ENCODE measurements at regions not wholly inside any gene's neighbourhood (a gene's known extent, or its start where the extent isn't known, plus 50 kb on each side); places are given as distances from the start of the nearest gene placed in this dataset.
"Not testable (repeated sequence)": the region's sequence is repeated elsewhere in the genome, so short reads cannot be mapped to it uniquely, and the experiment has no call there.

DNA sequence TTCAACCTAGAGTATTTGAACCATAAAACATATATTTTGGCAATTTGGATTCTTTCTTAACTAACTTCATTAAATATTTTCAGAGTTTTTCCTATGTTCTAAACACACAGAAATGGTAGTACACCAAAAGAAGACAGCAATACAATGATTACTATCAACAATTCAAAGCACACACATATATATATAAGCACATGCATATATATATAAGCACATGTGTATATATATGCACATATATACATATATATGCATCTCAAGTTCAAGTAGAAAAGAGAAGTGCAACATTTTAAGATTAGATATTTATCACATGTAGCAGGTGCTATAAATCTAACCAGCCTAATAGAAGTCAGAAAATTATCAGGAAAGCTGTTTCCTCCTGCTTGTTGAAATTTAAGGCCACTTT lies 320.9 kb upstream of the FSIP2 start:
- no peak for DNase-seq
- Mint-ChIP-seq H3K27ac (no peak overlapping the region), H3K9me3 (peaks cover 3% of the 10 kb centered on the region), H3K27me3 (no peaks in the 10 kb centered on the region), H3K36me3 (ENCODE audit: low read depth) (no peaks in the 10 kb centered on the region), H3K4me1 (ENCODE audit: low read depth) (no peaks in the 10 kb centered on the region), H3K4me3 (no peak overlapping the region)
- TF ChIP-seq, protein P1, sequence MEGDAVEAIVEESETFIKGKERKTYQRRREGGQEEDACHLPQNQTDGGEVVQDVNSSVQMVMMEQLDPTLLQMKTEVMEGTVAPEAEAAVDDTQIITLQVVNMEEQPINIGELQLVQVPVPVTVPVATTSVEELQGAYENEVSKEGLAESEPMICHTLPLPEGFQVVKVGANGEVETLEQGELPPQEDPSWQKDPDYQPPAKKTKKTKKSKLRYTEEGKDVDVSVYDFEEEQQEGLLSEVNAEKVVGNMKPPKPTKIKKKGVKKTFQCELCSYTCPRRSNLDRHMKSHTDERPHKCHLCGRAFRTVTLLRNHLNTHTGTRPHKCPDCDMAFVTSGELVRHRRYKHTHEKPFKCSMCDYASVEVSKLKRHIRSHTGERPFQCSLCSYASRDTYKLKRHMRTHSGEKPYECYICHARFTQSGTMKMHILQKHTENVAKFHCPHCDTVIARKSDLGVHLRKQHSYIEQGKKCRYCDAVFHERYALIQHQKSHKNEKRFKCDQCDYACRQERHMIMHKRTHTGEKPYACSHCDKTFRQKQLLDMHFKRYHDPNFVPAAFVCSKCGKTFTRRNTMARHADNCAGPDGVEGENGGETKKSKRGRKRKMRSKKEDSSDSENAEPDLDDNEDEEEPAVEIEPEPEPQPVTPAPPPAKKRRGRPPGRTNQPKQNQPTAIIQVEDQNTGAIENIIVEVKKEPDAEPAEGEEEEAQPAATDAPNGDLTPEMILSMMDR (IDR thresholded peaks at IDR 0.05): no peak
- no peak for ATAC-seq (ENCODE audit: poor library complexity)
- Histone ChIP-seq H3K36me3 (ENCODE audit: insufficient read depth, low read length) (no peaks in the 10 kb centered on the region), H3K4me1 (ENCODE audit: insufficient read depth, low read length) (no peaks in the 10 kb centered on the region), H3K27me3 (ENCODE audit: control insufficient read depth in 1 of 2, insufficient read depth in 2 of 2, low read length in 2 of 2) (no peaks in the 10 kb centered on the region), H3K4me3 (ENCODE audit: low read length) (no peak overlapping the region), H3K9me3 (ENCODE audit: control insufficient read depth in 1 of 2, insufficient read depth in 1 of 2, low read length in 2 of 2) (peaks cover 0 to 4% of the 10 kb centered on the region in 2 experiments), H3K27ac (ENCODE audit: low read depth in 1 of 2, low read length in 2 of 2) (no peak overlapping the region)
- intact Hi-C loops (cut with DNase I, micrococcal nuclease): no loop called here
- ChIA-PET POLR2A (no interaction called here), CTCF (no interaction called here)

DNA sequence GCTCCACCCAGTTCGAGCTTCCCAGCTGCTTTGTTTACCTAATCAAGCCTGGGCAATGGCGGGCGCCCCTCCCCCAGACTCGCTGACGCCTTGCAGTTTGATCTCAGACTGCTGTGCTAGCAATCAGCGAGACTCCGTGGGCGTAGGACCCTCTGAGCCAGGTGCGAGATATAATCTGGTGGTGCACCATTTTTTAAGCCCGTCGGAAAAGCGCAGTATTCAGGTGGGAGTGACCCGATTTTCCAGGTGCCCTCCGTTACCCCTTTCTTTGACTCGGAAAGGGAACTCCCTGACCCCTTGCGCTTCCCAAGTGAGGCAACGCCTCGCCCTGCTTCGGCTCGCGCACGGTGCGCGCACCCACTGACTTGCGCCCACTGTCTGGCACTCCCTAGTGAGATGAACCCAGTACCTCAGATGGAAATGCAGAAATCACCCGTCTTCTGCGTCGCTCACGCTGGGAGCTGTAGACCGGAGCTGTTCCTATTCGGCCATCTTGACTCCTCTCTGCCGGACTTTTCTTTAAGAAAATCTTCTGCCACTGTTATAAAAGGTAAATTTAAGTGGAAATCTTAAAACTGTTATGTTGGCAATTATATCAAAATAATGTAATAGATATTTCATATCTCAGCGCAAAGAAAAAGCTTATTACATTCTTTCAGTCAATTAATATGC lies 313.5 kb upstream of the FSIP2 start:
- H3K9me3 ChIP-seq (ENCODE audit: control insufficient read depth in 1 of 2, insufficient read depth in 1 of 2, low read length in 2 of 2); H3K9me3 Mint-ChIP-seq; H3K36me3 Mint-ChIP-seq (ENCODE audit: low read depth); H3K27ac ChIP-seq (ENCODE audit: low read depth in 1 of 2, low read length in 2 of 2); H3K4me1 Mint-ChIP-seq (ENCODE audit: low read depth); ATAC-seq (ENCODE audit: poor library complexity); H3K4me1 ChIP-seq (ENCODE audit: insufficient read depth, low read length); POLR2A ChIA-PET; H3K27me3 Mint-ChIP-seq; intact Hi-C loops (cut with DNase I, micrococcal nuclease); CTCF ChIA-PET; H3K36me3 ChIP-seq (ENCODE audit: insufficient read depth, low read length); H3K27me3 ChIP-seq (ENCODE audit: control insufficient read depth in 1 of 2, insufficient read depth in 2 of 2, low read length in 2 of 2): not testable (repeated sequence)
- H3K4me3 Mint-ChIP-seq: peak overlapping the region; percentile 75
- peak overlapping the region; percentile 32 for H3K4me3 ChIP-seq (ENCODE audit: low read length)
- peak overlapping the region; percentile 55 for H3K27ac Mint-ChIP-seq
- peak in 6 of 14 experiments; percentile 3 to 34 (median 14) for DNase-seq

DNA sequence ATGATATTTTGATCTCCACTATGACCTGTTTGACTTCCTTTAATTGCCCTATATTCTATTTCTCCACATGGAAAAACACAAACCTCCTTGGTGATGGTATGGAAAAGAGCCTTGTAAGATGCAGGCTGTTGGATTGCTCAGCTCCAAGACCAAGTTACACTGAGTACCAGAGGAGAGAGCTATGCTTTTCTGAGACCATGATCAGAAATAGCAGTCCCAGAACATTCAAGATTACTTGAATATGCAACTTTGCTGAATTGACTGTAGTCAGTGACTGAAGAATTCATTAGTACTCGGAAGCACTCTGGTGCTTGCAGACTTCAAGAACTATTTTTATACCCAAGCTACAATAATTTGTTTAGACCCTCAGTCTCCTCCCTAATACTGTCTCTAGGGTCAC lies 310.6 kb upstream of the FSIP2 start:
- no peaks in the 10 kb centered on the region for H3K36me3 ChIP-seq (ENCODE audit: insufficient read depth, low read length)
- no peak overlapping the region for H3K4me3 ChIP-seq (ENCODE audit: low read length)
- no peaks in the 10 kb centered on the region for H3K4me1 ChIP-seq (ENCODE audit: insufficient read depth, low read length)
- ChIA-PET POLR2A (no interaction called here), CTCF (no interaction called here)
- H3K27me3 ChIP-seq (ENCODE audit: control insufficient read depth in 1 of 2, insufficient read depth in 2 of 2, low read length in 2 of 2): no peaks in the 10 kb centered on the region
- no peaks in the 10 kb centered on the region for H3K4me1 Mint-ChIP-seq (ENCODE audit: low read depth)
- no peak overlapping the region for H3K27ac ChIP-seq (ENCODE audit: low read depth in 1 of 2, low read length in 2 of 2)
- no peak for ATAC-seq (ENCODE audit: poor library complexity)
- peaks cover 0 to 6% of the 10 kb centered on the region in 2 experiments for H3K9me3 ChIP-seq (ENCODE audit: control insufficient read depth in 1 of 2, insufficient read depth in 1 of 2, low read length in 2 of 2)
- no peaks in the 10 kb centered on the region for H3K9me3 Mint-ChIP-seq
- no peak for DNase-seq
- TF ChIP-seq, protein P1 (IDR thresholded peaks at IDR 0.05): no peak
- intact Hi-C loops (cut with DNase I, micrococcal nuclease): no loop called here
- no peak overlapping the region for H3K4me3 Mint-ChIP-seq
- H3K27me3 Mint-ChIP-seq: no peaks in the 10 kb centered on the region
- no peaks in the 10 kb centered on the region for H3K36me3 Mint-ChIP-seq (ENCODE audit: low read depth)
- no peak overlapping the region for H3K27ac Mint-ChIP-seq

DNA sequence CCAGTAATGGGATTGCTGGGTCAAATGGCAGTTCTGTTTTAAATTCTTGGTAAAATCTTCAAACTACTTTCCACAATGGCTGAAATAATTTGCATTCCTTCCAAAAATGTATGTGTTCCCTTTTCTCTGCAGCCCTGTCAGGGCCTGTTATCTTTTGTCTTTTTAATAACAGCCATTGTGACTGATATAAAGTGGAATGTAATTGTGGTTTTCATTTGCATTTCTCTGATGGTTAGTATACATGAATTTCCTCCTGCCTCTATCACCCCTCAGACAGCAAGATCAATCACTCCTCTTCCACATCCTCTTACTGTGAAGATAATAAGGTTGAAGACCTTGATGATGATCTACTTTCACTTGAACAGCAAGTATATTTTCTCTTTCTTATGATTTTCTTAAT lies 304.8 kb upstream of the FSIP2 start:
- Histone ChIP-seq H3K27me3 (ENCODE audit: control insufficient read depth in 1 of 2, insufficient read depth in 2 of 2, low read length in 2 of 2) (no peaks in the 10 kb centered on the region), H3K27ac (ENCODE audit: low read depth in 1 of 2, low read length in 2 of 2) (no peak overlapping the region), H3K4me3 (ENCODE audit: low read length) (no peak overlapping the region), H3K9me3 (ENCODE audit: control insufficient read depth in 1 of 2, insufficient read depth in 1 of 2, low read length in 2 of 2) (no peaks in the 10 kb centered on the region), H3K36me3 (ENCODE audit: insufficient read depth, low read length) (no peaks in the 10 kb centered on the region), H3K4me1 (ENCODE audit: insufficient read depth, low read length) (no peaks in the 10 kb centered on the region)
- DNase-seq (no peak), ATAC-seq (ENCODE audit: poor library complexity) (no peak)
- Mint-ChIP-seq H3K27ac (no peak overlapping the region), H3K9me3 (no peaks in the 10 kb centered on the region), H3K27me3 (no peaks in the 10 kb centered on the region), H3K4me3 (no peak overlapping the region), H3K36me3 (ENCODE audit: low read depth) (no peaks in the 10 kb centered on the region), H3K4me1 (ENCODE audit: low read depth) (no peaks in the 10 kb centered on the region)
- intact Hi-C loops (cut with DNase I, micrococcal nuclease): no loop called here
- ChIA-PET POLR2A (no interaction called here), CTCF (no interaction called here)
- TF ChIP-seq, protein P1 (IDR thresholded peaks at IDR 0.05): no peak

All from CD4-positive, alpha-beta T cell (primary cell).